HepG2 (cell line): ENCODE measurements at regions not wholly inside any gene's neighbourhood (a gene's known extent, or its start where the extent isn't known, plus 50 kb on each side); places are given as distances from the start of the nearest gene placed in this dataset.

Experiments used
- ATF2 ChIP-seq: sonication (generic); formaldehyde crosslinking; IDR thresholded peaks from 2 replicates; pipeline ENCODE4 v1.4.0; 2020; ENCODE audit warnings: missing genetic modification reagents
- ZNF354B ChIP-seq: sonication (generic); formaldehyde crosslinking; IDR thresholded peaks from 2 replicates; pipeline ENCODE4 v1.8.0; 2022; ENCODE audit warnings: mild to moderate bottlenecking, missing genetic modification reagents

GRCh38 chr3:118559286-118559685 lies 475.4 kb downstream of the IGSF11 start:
- TF ChIP-seq ATF2 (CRISPR knock-in tag) (no peak), ZNF354B (CRISPR knock-in tag) (no peak)
